ENCODE measurements at regions not wholly inside any gene's neighbourhood (a gene's known extent, or its start where the extent isn't known, plus 50 kb on each side); places are given as distances from the start of the nearest gene placed in this dataset.

- Histone ChIP-seq H3K4me3 (no peak overlapping the region), H3K27ac (no peak overlapping the region)
- TF ChIP-seq CTCF (IDR thresholded peaks at IDR 0.05): no peak
- no peak for DNase-seq (ENCODE audit: low spot score)
Measured at GRCh38 chr5:107254902-107255234, 415.9 kb downstream of the EFNA5 start.

GRCh38 chr5:107254214-107254901 lies 416.4 kb downstream of the EFNA5 start:
- H3K27ac ChIP-seq: no peak overlapping the region
- DNase-seq (ENCODE audit: low spot score): no peak

GRCh38 chr5:107253246-107253645 lies 417.5 kb downstream of the EFNA5 start:
- no peak for TF ChIP-seq CTCF (IDR thresholded peaks at IDR 0.05)
- no peak for DNase-seq (ENCODE audit: low spot score)
- Histone ChIP-seq H3K27ac (peak overlapping the region in 1 of 2 donors; percentile 36), H3K4me3 (no peak overlapping the region)

More at GRCh38 chr5:107254214-107254901, 416.4 kb downstream of the EFNA5 start:
- H3K4me3 ChIP-seq: no peak overlapping the region
- TF ChIP-seq CTCF (IDR thresholded peaks at IDR 0.05): no peak

GRCh38 chr5:107251151-107251550 lies 419.6 kb downstream of the EFNA5 start:
- H3K27ac ChIP-seq: no peak overlapping the region
- no peak overlapping the region for H3K4me3 ChIP-seq
- DNase-seq (ENCODE audit: low spot score): no peak
- no peak for TF ChIP-seq CTCF (IDR thresholded peaks at IDR 0.05)

- peak; percentile 66 for TF ChIP-seq CTCF (IDR thresholded peaks at IDR 0.05)
- DNase-seq (ENCODE audit: low spot score): no peak
Measured at GRCh38 chr5:107248066-107248695, 422.6 kb downstream of the EFNA5 start.

GRCh38 chr5:107247427-107247826 lies 423.3 kb downstream of the EFNA5 start:
- H3K27ac ChIP-seq: no peak overlapping the region
- DNase-seq (ENCODE audit: low spot score): no peak
- no peak for TF ChIP-seq CTCF (IDR thresholded peaks at IDR 0.05)

More at GRCh38 chr5:107248066-107248695, 422.6 kb downstream of the EFNA5 start:
- H3K4me3 ChIP-seq: no peak overlapping the region
- no peak overlapping the region for H3K27ac ChIP-seq

GRCh38 chr5:107243220-107243579 lies 427.5 kb downstream of the EFNA5 start:
- TF ChIP-seq CTCF (IDR thresholded peaks at IDR 0.05): no peak
- DNase-seq (ENCODE audit: low spot score): no peak
- no peak overlapping the region for H3K4me3 ChIP-seq
- H3K27ac ChIP-seq: no peak overlapping the region

More at GRCh38 chr5:107247427-107247826, 423.3 kb downstream of the EFNA5 start:
- H3K4me3 ChIP-seq: no peak overlapping the region
